22Rv1 (cell line): ENCODE measurements at regions not wholly inside any gene's neighbourhood (a gene's known extent, or its start where the extent isn't known, plus 50 kb on each side); places are given as distances from the start of the nearest gene placed in this dataset.

Experiments
- ZFX ChIP-seq: fragments of 450-650 bp; IDR thresholded peaks from 2 replicates; pipeline ENCODE4 v1.6.1; 2017; ENCODE audit warnings: antibody characterized with exemption, borderline replicate concordance
- TF ChIP-seq, protein P1 (sequence below): fragments of 450-650 bp; IDR thresholded peaks from 2 replicates; pipeline ENCODE4 v1.5.1; 2017; ENCODE audit warnings: mild to moderate bottlenecking

DNA sequence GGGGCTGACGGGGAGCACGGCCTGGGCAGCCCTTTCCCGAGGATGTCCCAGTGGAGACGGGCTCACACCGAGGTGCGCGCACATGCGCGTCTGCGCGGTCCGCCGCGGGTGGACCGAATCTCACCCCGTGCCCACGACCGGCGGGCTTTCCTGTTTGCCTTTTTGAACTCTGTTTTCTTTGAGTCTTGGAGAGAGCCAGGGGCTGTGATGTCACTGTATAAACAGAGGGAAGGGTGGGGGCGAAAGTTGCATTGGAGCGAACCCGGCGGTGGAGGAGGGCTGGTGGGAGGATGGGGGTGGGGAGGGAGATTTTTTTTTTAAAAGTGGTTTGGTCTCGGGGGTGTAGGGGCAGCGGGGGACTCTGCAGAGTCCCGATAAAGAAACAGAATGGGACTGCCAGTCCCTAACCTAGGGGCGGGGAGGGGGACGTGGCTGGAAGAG lies 141.2 kb upstream of the CTAGE1 start:
- TF ChIP-seq, protein P1, sequence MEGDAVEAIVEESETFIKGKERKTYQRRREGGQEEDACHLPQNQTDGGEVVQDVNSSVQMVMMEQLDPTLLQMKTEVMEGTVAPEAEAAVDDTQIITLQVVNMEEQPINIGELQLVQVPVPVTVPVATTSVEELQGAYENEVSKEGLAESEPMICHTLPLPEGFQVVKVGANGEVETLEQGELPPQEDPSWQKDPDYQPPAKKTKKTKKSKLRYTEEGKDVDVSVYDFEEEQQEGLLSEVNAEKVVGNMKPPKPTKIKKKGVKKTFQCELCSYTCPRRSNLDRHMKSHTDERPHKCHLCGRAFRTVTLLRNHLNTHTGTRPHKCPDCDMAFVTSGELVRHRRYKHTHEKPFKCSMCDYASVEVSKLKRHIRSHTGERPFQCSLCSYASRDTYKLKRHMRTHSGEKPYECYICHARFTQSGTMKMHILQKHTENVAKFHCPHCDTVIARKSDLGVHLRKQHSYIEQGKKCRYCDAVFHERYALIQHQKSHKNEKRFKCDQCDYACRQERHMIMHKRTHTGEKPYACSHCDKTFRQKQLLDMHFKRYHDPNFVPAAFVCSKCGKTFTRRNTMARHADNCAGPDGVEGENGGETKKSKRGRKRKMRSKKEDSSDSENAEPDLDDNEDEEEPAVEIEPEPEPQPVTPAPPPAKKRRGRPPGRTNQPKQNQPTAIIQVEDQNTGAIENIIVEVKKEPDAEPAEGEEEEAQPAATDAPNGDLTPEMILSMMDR = no peak
- TF ChIP-seq ZFX = no peak
